OCI-LY7 (cell line): ENCODE measurements at regions not wholly inside any gene's neighbourhood (a gene's known extent, or its start where the extent isn't known, plus 50 kb on each side); places are given as distances from the start of the nearest gene placed in this dataset.

ENCODE experiments used
- BruUV-seq: library from RNA; stranded (reverse); fragments of 400-500 nt; replicated peaks from 2 replicates; lab custom pipeline; 2021; lab: Mats Ljungman, UMichigan
- CTCF ChIA-PET: fragments of 300-600 bp; sonication (Branson Sonifier 250); formaldehyde crosslinking; loops from one replicate; lab custom pipeline; 2022; ENCODE audit warnings: antibody characterized with exemption; ENCODE audit not compliant: unreplicated experiment; lab: Charles Lee
- POLR2A ChIA-PET: fragments of 300-600 bp; sonication (Branson Sonifier 250); formaldehyde crosslinking; loops from one replicate; lab custom pipeline; 2022; ENCODE audit warnings: antibody characterized with exemption; lab: Charles Lee
- DNase-seq: peaks from one replicate; pipeline ENCODE4 v3.0.0-alpha.2; 2015; ENCODE audit warnings: low spot score
- H2AFZ ChIP-seq: fragments of 200-600 bp; sonication (generic), shearing (Covaris generic); 2 replicates; pipeline ENCODE4 v1.6.1; 2014; ENCODE audit warnings: mild to moderate bottlenecking, antibody characterized with exemption, low read length, moderate library complexity
- H3K27ac ChIP-seq: fragments of 200-600 bp; sonication (generic); 2 replicates; pipeline ENCODE4 v1.5.1; 2014; ENCODE audit warnings: mixed run types, low read depth, mild to moderate bottlenecking, moderate library complexity, low read length, inconsistent platforms; ENCODE audit not compliant: poor library complexity, severe bottlenecking
- H3K36me3 ChIP-seq: fragments of 200-600 bp; sonication (generic); 2 replicates; pipeline ENCODE4 v1.6.1; 2014; ENCODE audit warnings: mild to moderate bottlenecking, antibody characterized with exemption, low read length, moderate library complexity, mixed read lengths; ENCODE audit not compliant: insufficient read depth
- H3K4me1 ChIP-seq: fragments of 200-600 bp; sonication (generic); 2 replicates; pipeline ENCODE4 v1.5.1; 2014; ENCODE audit warnings: mild to moderate bottlenecking, low read length; ENCODE audit not compliant: insufficient read depth, poor library complexity, severe bottlenecking
- H3K4me2 ChIP-seq: fragments of 200-600 bp; sonication (generic); 2 replicates; pipeline ENCODE4 v1.6.1; 2014; ENCODE audit warnings: mild to moderate bottlenecking, low read length
- H3K4me3 ChIP-seq: fragments of 200-600 bp; sonication (generic); 2 replicates; pipeline ENCODE4 v1.5.1; 2014; ENCODE audit warnings: mild to moderate bottlenecking, low read depth, low read length; ENCODE audit not compliant: poor library complexity, severe bottlenecking
- H3K79me2 ChIP-seq: fragments of 200-600 bp; sonication (generic); 2 replicates; pipeline ENCODE4 v1.6.1; 2016; ENCODE audit warnings: low read depth, mild to moderate bottlenecking, low read length, moderate library complexity, mixed read lengths; ENCODE audit not compliant: insufficient read depth
- H3K9me2 ChIP-seq: fragments of 200-600 bp; sonication (generic); 2 replicates; pipeline ENCODE4 v1.6.1; 2016; ENCODE audit warnings: mild to moderate bottlenecking, low read length, mixed read lengths; ENCODE audit not compliant: insufficient read depth
- H3K9me3 ChIP-seq: fragments of 200-600 bp; sonication (generic); 2 replicates; pipeline ENCODE4 v1.6.1; 2014; ENCODE audit warnings: mild to moderate bottlenecking, mixed run types, low read length, mixed read lengths
- H4K20me1 ChIP-seq: fragments of 200-600 bp; sonication (generic); 2 replicates; pipeline ENCODE4 v1.6.1; 2014; ENCODE audit warnings: mild to moderate bottlenecking, antibody characterized with exemption, low read length, moderate library complexity, mixed read lengths; ENCODE audit not compliant: insufficient read depth
- CTCF ChIP-seq: fragments of 200-600 bp; sonication (generic); conservative IDR thresholded peaks from 2 replicates; pipeline ENCODE4 v1.5.1; 2014; ENCODE audit warnings: mild to moderate bottlenecking, antibody characterized with exemption, low read length, moderate library complexity, mixed read lengths
- EZH2phosphoT487 ChIP-seq: fragments of 200-600 bp; sonication (generic); IDR thresholded peaks from 2 replicates; pipeline ENCODE4 v1.6.1; 2018; ENCODE audit warnings: low read depth, borderline replicate concordance, mild to moderate bottlenecking, mixed run types, antibody characterized with exemption, low read length, moderate library complexity, mixed read lengths
- intact Hi-C: fragments of 100-400 bp; cut with micrococcal nuclease; formaldehyde crosslinking; loops from one replicate; pipeline ENCODE4 v1.10.0; 2022; ENCODE audit not compliant: unreplicated experiment

- intact Hi-C loops: no loop called here
- CTCF ChIA-PET: no interaction called here
- POLR2A ChIA-PET: interaction anchor here (0.7 kb wide), 1 partner anchor 546 kb away, joined by 4 read pairs; no protein-coding TSS in a partner anchor
Measured at GRCh38 chr6:145008715-145009114, 723.6 kb downstream of the UTRN start.

GRCh38 chr6:145009711-145010110, 724.6 kb downstream of the UTRN start:
- no TSS peak for BruUV-seq
- no peaks in the 10 kb centered on the region for H3K4me1 ChIP-seq
- H3K9me3 ChIP-seq: no peaks in the 10 kb centered on the region
- intact Hi-C loops: no loop called here
- no peaks in the 10 kb centered on the region for H3K9me2 ChIP-seq
- ChIA-PET POLR2A (no interaction called here), CTCF (no interaction called here)
- no peak overlapping the region for H3K4me2 ChIP-seq
- no peak for DNase-seq
- no peak overlapping the region for H3K27ac ChIP-seq
- H4K20me1 ChIP-seq: no peaks in the 10 kb centered on the region
- H3K79me2 ChIP-seq: no peaks in the 10 kb centered on the region
- no peak overlapping the region for H2AFZ ChIP-seq
- no peak overlapping the region for H3K4me3 ChIP-seq
- no peaks in the 10 kb centered on the region for H3K36me3 ChIP-seq
- TF ChIP-seq CTCF: no peak
- TF ChIP-seq EZH2phosphoT487: no peak

More at GRCh38 chr6:145008715-145009114, 723.6 kb downstream of the UTRN start:
- Histone ChIP-seq H3K4me2 (no peak overlapping the region), H3K79me2 (no peaks in the 10 kb centered on the region), H3K4me1 (no peaks in the 10 kb centered on the region), H3K9me2 (no peaks in the 10 kb centered on the region), H4K20me1 (no peaks in the 10 kb centered on the region), H3K4me3 (no peak overlapping the region), H3K36me3 (no peaks in the 10 kb centered on the region), H3K27ac (no peak overlapping the region), H2AFZ (no peak overlapping the region), H3K9me3 (no peaks in the 10 kb centered on the region)
- DNase-seq: no peak
- no peak for TF ChIP-seq EZH2phosphoT487
- no peak for TF ChIP-seq CTCF
- no TSS peak for BruUV-seq

GRCh38 chr6:145012039-145012662, 723.2 kb downstream of the EPM2A start:
- H3K4me2 ChIP-seq: no peak overlapping the region
- no peak for DNase-seq
- TF ChIP-seq CTCF: no peak
- H3K4me3 ChIP-seq: no peak overlapping the region
- H3K4me1 ChIP-seq: no peaks in the 10 kb centered on the region
- no peaks in the 10 kb centered on the region for H3K79me2 ChIP-seq
- ChIA-PET CTCF (no interaction called here), POLR2A (no interaction called here)
- H3K9me3 ChIP-seq: no peaks in the 10 kb centered on the region
- no peaks in the 10 kb centered on the region for H4K20me1 ChIP-seq
- no peaks in the 10 kb centered on the region for H3K9me2 ChIP-seq
- no peaks in the 10 kb centered on the region for H3K36me3 ChIP-seq
- intact Hi-C loops: no loop called here
- no peak overlapping the region for H3K27ac ChIP-seq
- no TSS peak for BruUV-seq
- H2AFZ ChIP-seq: no peak overlapping the region
